ENCODE measurements at regions not wholly inside any gene's neighbourhood (a gene's known extent, or its start where the extent isn't known, plus 50 kb on each side); places are given as distances from the start of the nearest gene placed in this dataset.

- no peaks in the 10 kb centered on the region for H4K20me1 ChIP-seq (ENCODE audit: insufficient read depth, low read length)
- H2AFZ ChIP-seq (ENCODE audit: low read length), result no peak overlapping the region
- no peak for DNase-seq (ENCODE audit: low spot score)
- H3K4me3 ChIP-seq (replicated peaks in 1 of 3; ENCODE audit: insufficient read depth in 1 of 3, low read depth in 2 of 3, low read length in 3 of 3), result no peak overlapping the region
- in situ Hi-C loops (cut with HindIII; ENCODE audit: extremely low pct_ligation_motif_present, low pct_unique_long_range_greater_than_20kb) (no loop called here), intact Hi-C loops (cut with micrococcal nuclease; ENCODE audit: unreplicated experiment) (no loop called here)
- POLR2A ChIA-PET, result no interaction called here
- no peak for FAIRE-seq
- CTCF ChIA-PET (ENCODE audit: low intra/inter-chr PET ratio, low total read pairs), result no interaction called here
- 38% methylated on average over 13 of the region's 13 CpGs for WGBS (ENCODE audit: low lambda C conversion rate)
- no peak overlapping the region for H3K4me2 ChIP-seq (ENCODE audit: low read depth, low read length)
- H3K27ac ChIP-seq (ENCODE audit: extremely low read length, insufficient read depth, low read length), result no peak overlapping the region
- H3K79me2 ChIP-seq (ENCODE audit: insufficient read depth, low read length), result no peaks in the 10 kb centered on the region
- H3K27me3 ChIP-seq (ENCODE audit: control insufficient read depth in 1 of 2, insufficient read depth in 2 of 2, low read length in 2 of 2), result peaks cover 0 to 58% of the 10 kb centered on the region in 2 experiments; a peak in 4 of 5 replicates
- H3K9ac ChIP-seq (ENCODE audit: insufficient read depth, low read depth, low read length), result no peak overlapping the region
- H3K4me1 ChIP-seq (ENCODE audit: insufficient read depth, low read length), result no peaks in the 10 kb centered on the region
- ATAC-seq, result peak; percentile 18; the same call in 2 of the 3 replicates
- H3K36me3 ChIP-seq (replicated peaks in 1 of 2; ENCODE audit: control insufficient read depth in 1 of 2, insufficient read depth in 2 of 2, low read length in 2 of 2), result no peaks in the 10 kb centered on the region
- no TSS peak for BruUV-seq (replicated peaks)
- no peaks in the 10 kb centered on the region for H3K9me3 ChIP-seq (ENCODE audit: low read length)
- TF ChIP-seq RBAK (CRISPR knock-in tag; IDR thresholded peaks at IDR 0.05), result no peak
- peak; percentile 39; the same call in 1 of the 2 replicates for TF ChIP-seq EZH2 (conservative IDR thresholded peaks at IDR 0.05; ENCODE audit: low read depth, low read length)
- no peak for TF ChIP-seq ZBTB38 (CRISPR knock-in tag; IDR thresholded peaks at IDR 0.05)
- TF ChIP-seq ADNP (CRISPR knock-in tag; IDR thresholded peaks at IDR 0.05), result no peak
Observed at GRCh38 chr6:163728442-163729126, 314.1 kb downstream of the QKI start.

DNA sequence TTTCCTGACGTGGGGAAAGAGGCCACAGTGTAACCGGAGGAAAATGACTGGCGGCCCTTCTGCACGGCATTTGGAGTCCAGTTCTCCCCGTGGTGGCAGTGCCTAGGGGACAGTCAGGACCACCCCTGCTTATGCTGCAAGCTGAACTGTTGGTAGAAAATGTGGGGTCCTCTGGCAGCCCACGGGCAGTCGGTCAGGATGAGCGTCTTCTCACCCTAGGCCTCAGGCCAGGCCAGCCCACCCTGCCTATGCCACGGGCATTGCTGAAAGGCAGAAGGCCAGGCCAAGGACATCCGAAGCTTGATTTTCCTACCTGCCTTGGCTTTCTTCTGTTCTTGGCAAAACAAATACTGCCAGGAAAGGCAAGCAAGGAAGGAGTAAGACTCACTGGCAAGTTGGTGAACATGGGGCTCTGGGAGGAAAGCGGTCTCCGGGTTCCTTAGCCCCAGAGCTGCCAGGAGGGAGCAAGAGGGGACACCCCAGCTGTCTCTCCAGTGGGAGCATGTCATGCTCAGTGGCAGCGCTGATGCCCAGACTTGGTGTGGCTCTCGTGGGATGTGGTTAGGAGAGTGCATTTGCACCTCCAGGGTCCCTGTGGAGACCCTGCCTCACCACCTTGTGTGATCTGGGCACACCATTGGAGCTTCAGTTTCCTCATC lies 311.6 kb downstream of the QKI start:
- in situ Hi-C loops (cut with HindIII; ENCODE audit: extremely low pct_ligation_motif_present, low pct_unique_long_range_greater_than_20kb) (no loop called here), intact Hi-C loops (cut with micrococcal nuclease; ENCODE audit: unreplicated experiment) (no loop called here)
- Histone ChIP-seq H3K4me1 (ENCODE audit: insufficient read depth, low read length) (no peaks in the 10 kb centered on the region), H3K9me3 (ENCODE audit: low read length) (no peaks in the 10 kb centered on the region), H3K4me3 (replicated peaks in 1 of 3; ENCODE audit: insufficient read depth in 1 of 3, low read depth in 2 of 3, low read length in 3 of 3) (no peak overlapping the region), H3K4me2 (ENCODE audit: low read depth, low read length) (no peak overlapping the region), H3K27ac (ENCODE audit: extremely low read length, insufficient read depth, low read length) (no peak overlapping the region), H4K20me1 (ENCODE audit: insufficient read depth, low read length) (no peaks in the 10 kb centered on the region), H3K9ac (ENCODE audit: insufficient read depth, low read depth, low read length) (no peak overlapping the region), H2AFZ (ENCODE audit: low read length) (no peak overlapping the region), H3K36me3 (replicated peaks in 1 of 2; ENCODE audit: control insufficient read depth in 1 of 2, insufficient read depth in 2 of 2, low read length in 2 of 2) (no peaks in the 10 kb centered on the region), H3K79me2 (ENCODE audit: insufficient read depth, low read length) (no peaks in the 10 kb centered on the region), H3K27me3 (ENCODE audit: control insufficient read depth in 1 of 2, insufficient read depth in 2 of 2, low read length in 2 of 2) (peaks cover 0 to 62% of the 10 kb centered on the region in 2 experiments; a peak in 4 of 5 replicates)
- POLR2A ChIA-PET, result interaction anchor here (0.5 kb wide), 1 partner anchor 169 kb away, joined by 3 read pairs; no protein-coding TSS in a partner anchor
- DNase-seq (ENCODE audit: low spot score) (no peak), FAIRE-seq (no peak), ATAC-seq (no peak)
- 27% methylated on average over 13 of the region's 14 CpGs for WGBS (ENCODE audit: low lambda C conversion rate)
- CTCF ChIA-PET (ENCODE audit: low intra/inter-chr PET ratio, low total read pairs), result no interaction called here
- BruUV-seq (replicated peaks), result no TSS peak
- TF ChIP-seq SP140L (CRISPR knock-in tag; IDR thresholded peaks at IDR 0.05; ENCODE audit: borderline replicate concordance), result no peak
- TF ChIP-seq HDAC2 (CRISPR knock-in tag; IDR thresholded peaks at IDR 0.05), result no peak
- TF ChIP-seq, protein P1, sequence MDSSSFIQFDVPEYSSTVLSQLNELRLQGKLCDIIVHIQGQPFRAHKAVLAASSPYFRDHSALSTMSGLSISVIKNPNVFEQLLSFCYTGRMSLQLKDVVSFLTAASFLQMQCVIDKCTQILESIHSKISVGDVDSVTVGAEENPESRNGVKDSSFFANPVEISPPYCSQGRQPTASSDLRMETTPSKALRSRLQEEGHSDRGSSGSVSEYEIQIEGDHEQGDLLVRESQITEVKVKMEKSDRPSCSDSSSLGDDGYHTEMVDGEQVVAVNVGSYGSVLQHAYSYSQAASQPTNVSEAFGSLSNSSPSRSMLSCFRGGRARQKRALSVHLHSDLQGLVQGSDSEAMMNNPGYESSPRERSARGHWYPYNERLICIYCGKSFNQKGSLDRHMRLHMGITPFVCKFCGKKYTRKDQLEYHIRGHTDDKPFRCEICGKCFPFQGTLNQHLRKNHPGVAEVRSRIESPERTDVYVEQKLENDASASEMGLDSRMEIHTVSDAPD (CRISPR knock-in tag; IDR thresholded peaks at IDR 0.05), result no peak
- TF ChIP-seq, protein P2, sequence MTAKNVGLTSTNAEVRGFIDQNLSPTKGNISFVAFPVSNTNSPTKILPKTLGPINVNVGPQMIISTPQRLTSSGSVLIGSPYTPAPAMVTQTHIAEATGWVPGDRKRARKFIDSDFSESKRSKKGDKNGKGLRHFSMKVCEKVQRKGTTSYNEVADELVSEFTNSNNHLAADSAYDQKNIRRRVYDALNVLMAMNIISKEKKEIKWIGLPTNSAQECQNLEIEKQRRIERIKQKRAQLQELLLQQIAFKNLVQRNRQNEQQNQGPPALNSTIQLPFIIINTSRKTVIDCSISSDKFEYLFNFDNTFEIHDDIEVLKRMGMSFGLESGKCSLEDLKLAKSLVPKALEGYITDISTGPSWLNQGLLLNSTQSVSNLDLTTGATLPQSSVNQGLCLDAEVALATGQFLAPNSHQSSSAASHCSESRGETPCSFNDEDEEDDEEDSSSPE (CRISPR knock-in tag; IDR thresholded peaks at IDR 0.05), result no peak
- TF ChIP-seq CENPX (CRISPR knock-in tag; IDR thresholded peaks at IDR 0.05), result no peak
- TF ChIP-seq ZNF121 (CRISPR knock-in tag; IDR thresholded peaks at IDR 0.05), result no peak
- TF ChIP-seq ATF6 (CRISPR knock-in tag; conservative IDR thresholded peaks at IDR 0.05), result no peak

All from HepG2 (cell line).